Activated T-cell treated with anti-CD3 and anti-CD28 coated beads, Interleukin-2, amount 50 U/mL, for 72 hours (primary cell): ENCODE measurements at regions not wholly inside any gene's neighbourhood (a gene's known extent, or its start where the extent isn't known, plus 50 kb on each side); places are given as distances from the start of the nearest gene placed in this dataset.

Experiments used
- ATAC-seq, 2 donors: fragments of 150-1000 bp; cut with Tn5 transposase; replicated peaks in 1 of 2; 2 replicates each; pipeline ENCODE4 v1.10.0; 2021; ENCODE audit warnings: moderate library complexity in 2 of 2, mild to moderate bottlenecking in 1 of 2
- DNase-seq, 2 donors: peaks; one replicate each; pipeline ENCODE4 v3.0.0; 2021 to 2022; ENCODE audit warnings: mixed read lengths in 1 of 2
- H3K27ac Mint-ChIP-seq: one replicate; pipeline ENCODE4 v1.8.0; 2022; ENCODE audit warnings: mild to moderate bottlenecking, moderate library complexity, mixed read lengths
- H3K27me3 Mint-ChIP-seq: one replicate; pipeline ENCODE4 v1.8.0; 2022; ENCODE audit warnings: low read depth, mixed read lengths
- H3K36me3 Mint-ChIP-seq, 2 donors: one replicate each; pipeline ENCODE4 v1.8.0; 2022; ENCODE audit warnings: mixed read lengths in 2 of 2, mild to moderate bottlenecking in 1 of 2; ENCODE audit not compliant: insufficient read depth in 2 of 2
- H3K4me1 Mint-ChIP-seq: one replicate; pipeline ENCODE4 v1.8.0; 2022; ENCODE audit warnings: low read depth, mixed read lengths
- H3K4me3 Mint-ChIP-seq, 2 donors: one replicate each; pipeline ENCODE4 v1.8.0; 2022; ENCODE audit warnings: mild to moderate bottlenecking in 2 of 2, mixed read lengths in 2 of 2, moderate library complexity in 2 of 2
- H3K9me3 Mint-ChIP-seq, 2 donors: one replicate each; pipeline ENCODE4 v1.8.0; 2022; ENCODE audit warnings: mixed read lengths in 2 of 2

DNA sequence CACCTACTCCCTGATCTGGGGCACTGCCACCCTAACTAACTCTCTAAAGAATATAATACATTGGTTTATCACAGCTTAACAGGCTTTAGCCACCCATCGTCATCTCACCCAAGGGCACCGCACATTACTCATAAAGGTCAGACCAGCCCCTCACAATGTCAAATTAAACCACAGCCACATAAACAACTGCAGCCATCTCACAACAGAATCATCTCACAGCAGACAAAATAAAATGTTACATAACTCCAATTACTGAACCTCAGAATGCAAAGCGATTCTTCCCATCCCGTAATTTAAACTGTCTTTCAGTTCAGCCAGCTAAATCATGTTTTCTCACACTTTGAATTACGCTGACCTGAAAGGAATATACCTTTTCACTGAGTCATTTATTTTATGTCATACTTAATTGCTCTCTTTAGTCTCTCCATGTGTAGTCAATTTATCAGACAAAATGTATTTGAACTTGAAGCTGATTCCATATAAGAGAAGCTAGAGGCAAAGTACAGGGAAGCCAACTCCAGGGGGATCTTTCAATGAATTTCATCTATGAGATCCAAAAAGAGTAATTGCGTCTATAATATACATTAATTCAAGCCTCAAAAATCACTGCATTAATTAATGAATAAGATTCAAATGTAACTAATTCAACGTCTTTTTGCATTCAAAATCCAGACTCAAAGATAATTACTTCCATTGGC, 96.9 kb upstream of the NEBL start:
- H3K27ac Mint-ChIP-seq = no peak overlapping the region
- no peak overlapping the region for H3K4me3 Mint-ChIP-seq
- ATAC-seq = no peak
- H3K4me1 Mint-ChIP-seq = no peaks in the 10 kb centered on the region
- no peaks in the 10 kb centered on the region for H3K27me3 Mint-ChIP-seq
- DNase-seq = no peak
- H3K36me3 Mint-ChIP-seq = no peaks in the 10 kb centered on the region
- H3K9me3 Mint-ChIP-seq = no peaks in the 10 kb centered on the region

DNA sequence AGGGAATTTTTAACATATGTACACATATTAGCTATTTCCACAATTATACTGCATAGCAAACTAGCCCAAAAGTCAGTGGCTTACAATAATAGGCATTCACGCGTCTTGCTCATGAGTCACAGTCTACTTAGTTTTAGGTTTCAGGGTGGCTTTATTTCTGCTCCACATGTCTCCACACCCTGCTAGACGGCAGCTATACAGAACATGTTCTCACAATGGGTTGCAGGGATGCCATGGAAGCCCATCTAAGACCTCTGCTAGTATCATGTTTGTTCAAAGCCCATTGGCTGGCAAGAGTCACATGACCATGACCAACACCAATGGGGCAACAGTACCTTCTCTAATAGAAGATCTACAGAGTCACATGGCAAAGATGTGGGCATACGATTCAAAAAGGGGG, 96.3 kb upstream of the NEBL start:
- H3K4me1 Mint-ChIP-seq = no peaks in the 10 kb centered on the region
- no peaks in the 10 kb centered on the region for H3K36me3 Mint-ChIP-seq
- no peak for DNase-seq
- ATAC-seq = no peak
- H3K4me3 Mint-ChIP-seq = no peak overlapping the region
- peaks cover 0 to 3% of the 10 kb centered on the region in 2 donors for H3K9me3 Mint-ChIP-seq
- H3K27ac Mint-ChIP-seq = no peak overlapping the region
- peaks cover 4% of the 10 kb centered on the region for H3K27me3 Mint-ChIP-seq

- H3K27ac Mint-ChIP-seq = no peak overlapping the region
- DNase-seq (no peak), ATAC-seq (no peak)
- no peak overlapping the region for H3K4me3 Mint-ChIP-seq
- no peaks in the 10 kb centered on the region for H3K36me3 Mint-ChIP-seq
- H3K4me1 Mint-ChIP-seq = no peaks in the 10 kb centered on the region
- H3K27me3 Mint-ChIP-seq = peaks cover 6% of the 10 kb centered on the region
- H3K9me3 Mint-ChIP-seq = peaks cover 0 to 3% of the 10 kb centered on the region in 2 donors
Measured at GRCh38 chr10:20991526-20991925, 94.4 kb upstream of the NEBL start.

DNA sequence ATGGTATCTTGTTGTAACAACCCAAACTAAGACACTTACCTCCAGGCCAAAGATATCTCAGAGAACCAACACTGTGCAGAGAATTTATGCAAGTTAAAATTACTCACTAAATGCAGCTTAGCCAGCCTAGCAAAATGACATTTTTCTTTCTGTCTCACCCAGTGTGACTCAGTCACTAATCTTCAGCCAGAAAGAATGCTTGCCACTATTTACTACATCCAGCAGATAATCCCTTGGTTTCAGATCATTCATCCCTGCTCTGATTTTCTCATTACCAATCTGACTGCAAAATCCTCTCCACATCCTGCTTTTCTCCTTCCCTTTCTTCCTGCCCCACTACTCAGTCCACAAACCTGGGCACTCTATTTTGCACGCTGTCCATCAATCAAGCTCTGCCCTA, 93.5 kb upstream of the NEBL start:
- Mint-ChIP-seq H3K27me3 (peaks cover 6% of the 10 kb centered on the region), H3K4me1 (no peaks in the 10 kb centered on the region), H3K9me3 (peaks cover 0 to 3% of the 10 kb centered on the region in 2 donors), H3K27ac (no peak overlapping the region), H3K4me3 (no peak overlapping the region), H3K36me3 (no peaks in the 10 kb centered on the region)
- ATAC-seq = no peak
- DNase-seq = no peak

- H3K36me3 Mint-ChIP-seq = no peaks in the 10 kb centered on the region
- H3K4me1 Mint-ChIP-seq = no peaks in the 10 kb centered on the region
- no peak overlapping the region for H3K4me3 Mint-ChIP-seq
- ATAC-seq (no peak), DNase-seq (no peak)
- H3K27ac Mint-ChIP-seq = no peak overlapping the region
- peaks cover 6% of the 10 kb centered on the region for H3K27me3 Mint-ChIP-seq
- peaks cover 0 to 3% of the 10 kb centered on the region in 2 donors for H3K9me3 Mint-ChIP-seq
Measured at GRCh38 chr10:20988357-20988983, 91.4 kb upstream of the NEBL start.

- DNase-seq (no peak), ATAC-seq (no peak)
- Mint-ChIP-seq H3K4me3 (no peak overlapping the region), H3K27ac (no peak overlapping the region), H3K36me3 (no peaks in the 10 kb centered on the region), H3K27me3 (peaks cover 6% of the 10 kb centered on the region), H3K4me1 (no peaks in the 10 kb centered on the region), H3K9me3 (peaks cover 0 to 3% of the 10 kb centered on the region in 2 donors)
Measured at GRCh38 chr10:20986049-20986448, 88.9 kb upstream of the NEBL start.

- Mint-ChIP-seq H3K27me3 (peaks cover 6% of the 10 kb centered on the region), H3K27ac (no peak overlapping the region), H3K9me3 (peaks cover 0 to 3% of the 10 kb centered on the region in 2 donors), H3K4me3 (no peak overlapping the region), H3K4me1 (no peaks in the 10 kb centered on the region), H3K36me3 (no peaks in the 10 kb centered on the region)
- ATAC-seq (no peak), DNase-seq (no peak)
Measured at GRCh38 chr10:20984662-20985061, 87.6 kb upstream of the NEBL start.

GRCh38 chr10:20981419-20981953, 84.4 kb upstream of the NEBL start:
- Mint-ChIP-seq H3K4me3 (no peak overlapping the region), H3K36me3 (no peaks in the 10 kb centered on the region), H3K9me3 (no peaks in the 10 kb centered on the region), H3K4me1 (no peaks in the 10 kb centered on the region), H3K27me3 (no peaks in the 10 kb centered on the region), H3K27ac (no peak overlapping the region)
- DNase-seq = no peak
- ATAC-seq = no peak

- H3K9me3 Mint-ChIP-seq = no peaks in the 10 kb centered on the region
- DNase-seq = no peak
- no peak overlapping the region for H3K4me3 Mint-ChIP-seq
- no peak overlapping the region for H3K27ac Mint-ChIP-seq
- no peak for ATAC-seq
- H3K27me3 Mint-ChIP-seq = no peaks in the 10 kb centered on the region
- no peaks in the 10 kb centered on the region for H3K4me1 Mint-ChIP-seq
- no peaks in the 10 kb centered on the region for H3K36me3 Mint-ChIP-seq
Measured at GRCh38 chr10:20978617-20979016, 81.5 kb upstream of the NEBL start.

DNA sequence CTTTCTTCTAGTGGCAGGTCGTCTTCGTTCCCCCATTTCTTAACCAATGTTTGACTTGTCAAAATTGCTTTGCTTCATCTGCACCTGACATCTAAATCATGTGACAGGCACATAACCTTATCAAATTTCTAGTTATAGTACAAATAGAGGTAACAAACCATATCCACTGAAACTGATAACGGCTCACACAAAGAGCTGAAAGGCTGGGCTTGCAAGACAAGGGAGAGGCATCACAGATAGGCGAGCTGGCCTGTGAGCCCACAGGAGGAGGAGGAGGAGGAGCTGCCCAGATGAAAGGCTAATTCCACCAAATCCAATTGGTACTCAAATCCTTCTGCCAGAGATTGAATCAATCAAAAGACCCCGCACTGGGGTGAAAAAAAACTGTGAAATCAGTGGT, 80.2 kb upstream of the NEBL start:
- no peaks in the 10 kb centered on the region for H3K36me3 Mint-ChIP-seq
- H3K4me3 Mint-ChIP-seq = no peak overlapping the region
- no peak for ATAC-seq
- H3K27ac Mint-ChIP-seq = no peak overlapping the region
- DNase-seq = no peak
- H3K4me1 Mint-ChIP-seq = no peaks in the 10 kb centered on the region
- H3K9me3 Mint-ChIP-seq = no peaks in the 10 kb centered on the region
- no peaks in the 10 kb centered on the region for H3K27me3 Mint-ChIP-seq

- no peak for ATAC-seq
- no peak for DNase-seq
- no peaks in the 10 kb centered on the region for H3K9me3 Mint-ChIP-seq
Measured at GRCh38 chr10:20976891-20977290, 79.8 kb upstream of the NEBL start.

DNA sequence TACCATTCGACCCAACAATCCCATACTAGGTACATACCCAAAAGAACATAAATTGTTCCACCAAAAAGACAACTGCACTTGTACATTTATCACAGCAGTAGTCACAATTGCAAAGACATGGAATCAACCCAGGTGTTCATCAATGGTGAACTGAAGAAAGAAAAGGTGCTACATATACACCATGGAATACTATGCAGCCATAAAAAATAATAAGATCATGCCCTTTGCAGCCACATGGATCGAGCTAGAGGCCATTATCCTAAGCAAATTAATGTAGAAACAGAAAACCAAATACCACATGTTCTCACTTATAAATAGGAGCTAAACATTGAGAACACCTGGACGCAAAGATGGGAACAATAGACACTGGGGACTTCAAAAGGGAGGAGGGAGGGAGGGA, 79.3 kb upstream of the NEBL start:
- no peak overlapping the region for H3K4me3 Mint-ChIP-seq
- no peaks in the 10 kb centered on the region for H3K4me1 Mint-ChIP-seq
- H3K27me3 Mint-ChIP-seq = no peaks in the 10 kb centered on the region
- ATAC-seq = no peak
- H3K36me3 Mint-ChIP-seq = no peaks in the 10 kb centered on the region
- DNase-seq = no peak
- H3K27ac Mint-ChIP-seq = no peak overlapping the region
- no peaks in the 10 kb centered on the region for H3K9me3 Mint-ChIP-seq

More at GRCh38 chr10:20976891-20977290, 79.8 kb upstream of the NEBL start:
- Mint-ChIP-seq H3K4me1 (no peaks in the 10 kb centered on the region), H3K4me3 (no peak overlapping the region), H3K27me3 (no peaks in the 10 kb centered on the region), H3K27ac (no peak overlapping the region), H3K36me3 (no peaks in the 10 kb centered on the region)

DNA sequence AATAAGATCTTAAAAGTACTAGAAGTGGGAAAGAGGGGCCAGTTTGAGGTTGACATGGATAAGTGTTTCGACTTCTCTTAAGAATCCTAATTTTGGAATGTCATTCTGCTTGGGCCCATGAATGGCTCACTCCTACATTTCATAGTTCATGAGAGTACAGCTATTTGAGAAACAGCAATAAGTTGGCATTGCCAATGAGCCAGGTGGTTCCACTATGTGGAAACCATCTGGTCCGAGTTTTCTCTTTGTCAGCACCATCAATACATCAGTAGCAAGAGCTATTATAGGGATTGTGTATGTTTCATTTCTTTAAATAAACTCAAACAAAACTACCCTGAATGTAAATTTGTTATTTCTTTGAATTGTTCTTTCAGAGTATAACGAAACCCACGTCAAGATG, 78.1 kb upstream of the NEBL start:
- Mint-ChIP-seq H3K4me3 (no peak overlapping the region), H3K4me1 (no peaks in the 10 kb centered on the region), H3K27ac (no peak overlapping the region), H3K9me3 (no peaks in the 10 kb centered on the region), H3K27me3 (no peaks in the 10 kb centered on the region), H3K36me3 (no peaks in the 10 kb centered on the region)
- DNase-seq (no peak), ATAC-seq (no peak)

DNA sequence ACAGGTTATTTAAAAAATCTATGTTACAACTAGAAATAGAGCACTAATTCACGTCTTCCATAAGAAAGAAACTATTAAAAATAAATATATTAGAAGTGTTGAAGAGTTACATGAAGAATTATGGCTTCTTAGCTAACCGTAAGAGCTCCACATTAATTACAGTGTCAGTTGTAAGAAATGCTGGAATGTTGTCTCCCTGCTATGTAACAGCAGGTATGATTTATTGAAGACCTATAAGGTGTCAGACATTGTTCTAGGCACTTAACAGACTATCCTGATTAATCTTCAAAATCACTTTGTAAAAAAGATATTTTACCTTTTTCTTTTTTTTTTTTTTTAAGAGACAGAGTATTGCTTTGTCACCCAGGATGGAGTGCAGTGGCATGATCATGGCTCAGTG, 75.8 kb upstream of the NEBL start:
- H3K9me3 Mint-ChIP-seq = peaks cover 0 to 2% of the 10 kb centered on the region in 2 donors
- H3K27ac Mint-ChIP-seq = no peak overlapping the region
- ATAC-seq (no peak), DNase-seq (no peak)
- no peak overlapping the region for H3K4me3 Mint-ChIP-seq
- no peaks in the 10 kb centered on the region for H3K27me3 Mint-ChIP-seq
- H3K36me3 Mint-ChIP-seq = no peaks in the 10 kb centered on the region
- no peaks in the 10 kb centered on the region for H3K4me1 Mint-ChIP-seq
